Right lobe of liver (tissue), 4 donors: ENCODE measurements at regions not wholly inside any gene's neighbourhood (a gene's known extent, or its start where the extent isn't known, plus 50 kb on each side); places are given as distances from the start of the nearest gene placed in this dataset.

Experiments used
- CTCF ChIP-seq, 4 donors: fragments of 200-600 bp in 3 of 4; fragments of 450-650 bp in 1 of 4; IDR thresholded peaks; one replicate each; pipeline versions ENCODE4 v1.5.1 to v1.8.0; 2016 to 2022; ENCODE audit warnings: antibody characterized with exemption in 4 of 4, mild to moderate bottlenecking in 2 of 4
- POLR2A ChIP-seq: fragments of 450-650 bp; IDR thresholded peaks from one replicate; pipeline ENCODE4 v1.6.1; 2017; ENCODE audit warnings: antibody characterized with exemption, mild to moderate bottlenecking
- donor health status: DM: no; HTN: no; CAD: no.
- donor health status: DM: no; HTN: no; CAD: no.
- donor health status: DM: no; HTN: yes; CAD: no.

GRCh38 chr16:87201790-87202189, 115.4 kb downstream of the C16orf95 start:
- TF ChIP-seq CTCF (IDR thresholded peaks at IDR 0.05) (no peak), POLR2A (no peak)
